GM12872 (cell line): ENCODE measurements at regions not wholly inside any gene's neighbourhood (a gene's known extent, or its start where the extent isn't known, plus 50 kb on each side); places are given as distances from the start of the nearest gene placed in this dataset.

Experiments
- TF ChIP-seq, protein P1 (sequence below): IDR thresholded peaks from 3 replicates; pipeline ENCODE4 v1.5.1; 2011; ENCODE audit warnings: low read depth, mild to moderate bottlenecking, low read length, moderate library complexity; ENCODE audit not compliant: insufficient read depth

DNA sequence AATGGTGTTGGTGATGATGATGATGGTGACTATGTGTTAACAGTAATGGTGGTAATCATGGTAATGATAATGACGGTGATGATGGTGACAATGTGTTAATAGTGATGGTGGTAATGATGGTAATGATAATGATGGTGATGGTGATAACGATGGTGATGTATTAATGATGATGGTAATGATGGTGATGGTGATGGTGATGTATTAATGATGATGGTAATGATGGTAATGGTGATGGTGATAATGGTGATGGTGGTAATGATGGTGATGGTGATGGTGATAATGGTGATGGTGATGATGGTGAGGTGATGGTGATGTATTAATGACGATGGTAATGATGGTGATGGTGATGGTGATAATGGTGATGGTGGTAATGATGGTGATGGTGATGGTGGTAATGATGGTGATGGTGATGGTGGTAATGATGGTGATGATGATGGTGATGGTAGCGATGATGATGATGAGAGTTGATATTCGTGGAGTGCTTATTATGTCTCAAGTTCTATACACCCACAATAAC is 212.8 kb upstream of the NCKAP5 start:
- TF ChIP-seq, protein P1, sequence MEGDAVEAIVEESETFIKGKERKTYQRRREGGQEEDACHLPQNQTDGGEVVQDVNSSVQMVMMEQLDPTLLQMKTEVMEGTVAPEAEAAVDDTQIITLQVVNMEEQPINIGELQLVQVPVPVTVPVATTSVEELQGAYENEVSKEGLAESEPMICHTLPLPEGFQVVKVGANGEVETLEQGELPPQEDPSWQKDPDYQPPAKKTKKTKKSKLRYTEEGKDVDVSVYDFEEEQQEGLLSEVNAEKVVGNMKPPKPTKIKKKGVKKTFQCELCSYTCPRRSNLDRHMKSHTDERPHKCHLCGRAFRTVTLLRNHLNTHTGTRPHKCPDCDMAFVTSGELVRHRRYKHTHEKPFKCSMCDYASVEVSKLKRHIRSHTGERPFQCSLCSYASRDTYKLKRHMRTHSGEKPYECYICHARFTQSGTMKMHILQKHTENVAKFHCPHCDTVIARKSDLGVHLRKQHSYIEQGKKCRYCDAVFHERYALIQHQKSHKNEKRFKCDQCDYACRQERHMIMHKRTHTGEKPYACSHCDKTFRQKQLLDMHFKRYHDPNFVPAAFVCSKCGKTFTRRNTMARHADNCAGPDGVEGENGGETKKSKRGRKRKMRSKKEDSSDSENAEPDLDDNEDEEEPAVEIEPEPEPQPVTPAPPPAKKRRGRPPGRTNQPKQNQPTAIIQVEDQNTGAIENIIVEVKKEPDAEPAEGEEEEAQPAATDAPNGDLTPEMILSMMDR, result no peak

DNA sequence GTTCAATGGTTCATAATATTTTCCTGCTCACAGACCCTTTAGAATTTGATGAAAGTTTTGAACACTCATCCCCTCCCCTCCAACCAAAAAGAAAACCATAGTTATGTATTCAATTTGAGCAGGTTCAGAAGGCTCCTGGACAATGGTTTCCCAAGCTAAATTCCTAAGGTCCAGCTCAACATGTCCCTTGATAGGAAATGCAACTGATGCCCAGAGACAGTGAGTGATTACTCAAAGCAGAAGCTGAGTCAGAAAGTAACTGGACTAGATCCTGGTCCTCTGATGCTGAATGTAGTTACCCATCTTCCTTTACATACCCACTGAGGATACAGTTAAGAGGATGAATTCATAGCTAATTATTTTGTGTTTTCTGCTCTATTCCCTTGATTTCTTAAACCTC is 218.9 kb upstream of the NCKAP5 start:
- TF ChIP-seq, protein P1, result no peak

DNA sequence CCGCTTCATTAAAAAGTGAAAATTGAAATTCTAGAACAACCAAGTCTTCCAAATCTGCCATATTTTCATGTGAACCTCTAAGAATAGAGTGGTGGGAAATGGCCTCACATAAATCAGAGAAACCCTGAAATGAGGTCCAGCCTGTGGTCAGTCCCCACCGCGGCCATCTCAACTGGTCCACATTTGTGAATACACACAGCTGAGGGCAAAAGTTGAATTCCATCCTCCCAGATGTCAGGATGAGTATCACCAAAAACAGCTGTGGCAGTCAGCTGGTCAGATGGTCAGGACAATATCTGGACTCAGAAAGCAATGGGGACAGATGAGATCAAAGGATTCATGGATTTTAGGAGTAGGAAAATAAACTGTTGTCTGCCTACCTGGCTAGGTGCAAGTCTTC is 219.4 kb upstream of the NCKAP5 start:
- TF ChIP-seq, protein P1, result no peak

DNA sequence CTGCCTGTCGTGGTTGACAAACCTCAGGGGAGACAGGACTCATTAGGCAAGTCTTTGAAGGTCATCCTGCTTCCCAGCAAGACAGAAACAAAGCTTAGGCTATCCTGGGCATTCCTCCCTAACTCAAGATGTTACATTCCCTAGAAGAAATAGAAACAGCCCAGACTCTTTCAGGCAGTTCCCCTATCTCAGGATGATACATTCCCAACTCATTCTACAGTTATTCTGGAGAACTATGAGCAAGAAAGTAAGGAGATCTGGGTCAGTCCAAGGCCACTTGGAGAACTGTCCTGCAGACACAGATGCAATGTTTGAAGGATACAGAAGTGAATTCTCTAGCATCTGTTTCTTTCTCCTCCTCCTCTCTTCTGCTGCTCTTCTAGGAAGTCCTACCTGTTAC is 220.1 kb upstream of the NCKAP5 start:
- TF ChIP-seq, protein P1, result no peak

DNA sequence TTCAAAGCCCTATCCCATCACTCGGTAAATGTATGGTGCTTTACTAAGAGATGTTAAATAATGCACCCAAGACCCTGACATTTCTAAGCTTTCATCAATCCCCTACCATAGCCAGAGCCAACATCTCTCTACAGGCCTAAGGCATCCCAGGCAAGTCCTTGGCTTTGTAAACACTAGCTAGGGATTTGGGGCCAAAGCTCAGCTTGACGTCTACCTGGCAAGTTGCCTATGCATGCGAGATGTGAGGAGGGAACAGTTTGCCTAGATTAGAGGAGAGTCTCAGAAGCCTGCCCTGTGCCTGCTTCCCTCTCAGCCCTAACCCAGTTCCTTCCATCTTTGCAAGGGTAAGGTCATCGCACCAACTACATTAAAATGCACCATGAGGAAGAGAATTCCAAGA is 221.5 kb upstream of the NCKAP5 start:
- TF ChIP-seq, protein P1, result no peak

DNA sequence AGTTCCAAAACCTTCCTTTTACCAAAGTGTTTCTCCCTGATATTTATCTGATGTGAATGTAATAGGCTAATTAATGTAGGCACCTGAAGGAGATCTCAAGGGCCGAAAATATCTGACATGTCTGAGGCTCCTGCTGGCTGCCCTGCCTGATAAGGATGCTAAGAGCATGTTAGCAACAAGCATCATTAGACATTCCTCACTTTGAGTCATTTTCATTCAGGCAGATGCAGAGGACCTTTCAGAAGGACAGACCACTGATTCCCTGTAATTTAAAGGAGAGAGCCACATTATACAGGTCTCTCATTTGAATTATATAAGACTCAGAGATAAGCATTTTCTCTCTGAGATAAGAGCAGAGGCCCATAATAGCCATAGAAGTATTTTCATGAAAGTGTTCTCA is 222.4 kb upstream of the NCKAP5 start:
- TF ChIP-seq, protein P1, result no peak

DNA sequence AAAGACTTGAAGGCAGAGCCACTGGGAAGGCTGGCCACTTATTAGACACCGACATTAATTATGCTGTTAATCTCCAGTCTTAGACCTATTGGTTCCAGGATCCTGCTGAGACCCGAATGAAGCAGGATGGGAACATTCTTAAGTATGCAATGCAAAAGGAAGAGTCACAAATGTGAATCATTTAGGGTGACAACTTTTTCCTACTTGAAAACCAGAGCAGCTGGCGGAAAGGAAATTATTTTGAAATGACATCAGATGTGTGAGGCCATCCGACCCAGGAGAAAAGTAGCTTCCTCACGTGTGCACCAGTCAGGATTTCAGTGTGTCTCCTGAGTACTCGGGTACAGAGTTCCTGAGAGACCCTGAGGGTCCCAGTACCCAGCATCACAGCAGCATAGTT is 222.9 kb upstream of the NCKAP5 start:
- TF ChIP-seq, protein P1, result no peak

DNA sequence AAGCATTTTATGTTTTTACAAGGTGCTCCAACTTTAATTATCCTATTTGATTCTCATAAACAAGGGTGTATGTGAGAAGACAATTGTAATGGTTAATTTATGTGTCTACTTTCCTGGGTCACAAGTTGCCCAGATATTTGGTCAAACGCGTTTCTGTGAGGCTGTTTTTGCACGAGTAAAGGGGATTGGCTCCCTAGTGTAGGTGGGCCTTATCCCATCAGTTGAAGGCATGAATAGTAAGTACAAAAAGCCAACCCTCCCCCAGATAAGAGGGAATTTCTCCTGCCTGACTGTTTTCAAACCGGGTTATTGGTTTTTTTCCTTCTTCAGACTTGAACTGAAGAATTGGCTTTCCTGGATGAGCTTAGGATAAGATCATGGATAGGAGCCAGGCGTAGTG is 224.0 kb upstream of the NCKAP5 start:
- TF ChIP-seq, protein P1, result no peak
